ENCODE measurements at regions not wholly inside any gene's neighbourhood (a gene's known extent, or its start where the extent isn't known, plus 50 kb on each side); places are given as distances from the start of the nearest gene placed in this dataset.

DNA sequence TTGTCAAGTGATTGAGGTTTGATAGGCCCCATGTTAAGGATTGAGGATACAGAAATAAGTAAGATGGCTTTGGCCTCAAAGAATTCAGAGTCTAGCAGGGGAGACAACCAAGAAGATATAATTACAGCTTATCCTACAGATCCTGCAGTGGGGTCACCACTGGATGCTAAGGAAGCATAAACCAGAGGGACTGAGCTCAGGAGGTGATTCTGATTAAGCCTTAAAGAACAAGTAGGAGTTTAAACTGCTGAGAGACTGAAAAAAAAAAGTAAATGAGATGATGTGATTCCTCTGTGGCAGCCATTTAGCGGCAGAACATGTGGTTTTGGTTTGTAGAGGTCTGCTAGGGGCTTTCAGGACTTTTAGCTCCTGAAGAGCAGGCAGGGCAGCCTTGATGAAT lies 72.1 kb upstream of the ROPN1 start:
- TF ChIP-seq CTCF (IDR thresholded peaks at IDR 0.05) (no peak), POLR2A (IDR thresholded peaks at IDR 0.05) (no peak)
